ENCODE measurements at regions not wholly inside any gene's neighbourhood (a gene's known extent, or its start where the extent isn't known, plus 50 kb on each side); places are given as distances from the start of the nearest gene placed in this dataset.

DNA sequence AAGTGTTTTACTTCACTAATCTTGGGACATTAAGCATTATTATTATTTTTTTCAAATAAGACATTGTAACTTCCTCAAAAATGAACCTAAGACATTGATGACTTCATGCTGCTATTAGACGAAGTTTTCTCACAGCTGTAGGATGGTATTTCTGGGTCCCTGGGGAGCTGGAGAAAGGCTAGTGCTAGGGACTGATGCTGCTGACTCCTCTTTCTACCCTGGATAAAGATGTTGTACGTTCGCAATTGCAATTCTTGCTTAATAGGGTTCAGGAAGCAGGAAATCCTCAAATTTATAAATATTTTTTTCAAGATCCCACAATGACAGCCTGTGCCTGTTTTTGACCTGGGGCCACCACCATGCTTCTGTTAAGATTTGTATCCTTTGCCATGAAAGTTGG is 526.0 kb downstream of the CCSER2 start:
- TF ChIP-seq, protein P1, sequence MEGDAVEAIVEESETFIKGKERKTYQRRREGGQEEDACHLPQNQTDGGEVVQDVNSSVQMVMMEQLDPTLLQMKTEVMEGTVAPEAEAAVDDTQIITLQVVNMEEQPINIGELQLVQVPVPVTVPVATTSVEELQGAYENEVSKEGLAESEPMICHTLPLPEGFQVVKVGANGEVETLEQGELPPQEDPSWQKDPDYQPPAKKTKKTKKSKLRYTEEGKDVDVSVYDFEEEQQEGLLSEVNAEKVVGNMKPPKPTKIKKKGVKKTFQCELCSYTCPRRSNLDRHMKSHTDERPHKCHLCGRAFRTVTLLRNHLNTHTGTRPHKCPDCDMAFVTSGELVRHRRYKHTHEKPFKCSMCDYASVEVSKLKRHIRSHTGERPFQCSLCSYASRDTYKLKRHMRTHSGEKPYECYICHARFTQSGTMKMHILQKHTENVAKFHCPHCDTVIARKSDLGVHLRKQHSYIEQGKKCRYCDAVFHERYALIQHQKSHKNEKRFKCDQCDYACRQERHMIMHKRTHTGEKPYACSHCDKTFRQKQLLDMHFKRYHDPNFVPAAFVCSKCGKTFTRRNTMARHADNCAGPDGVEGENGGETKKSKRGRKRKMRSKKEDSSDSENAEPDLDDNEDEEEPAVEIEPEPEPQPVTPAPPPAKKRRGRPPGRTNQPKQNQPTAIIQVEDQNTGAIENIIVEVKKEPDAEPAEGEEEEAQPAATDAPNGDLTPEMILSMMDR (IDR thresholded peaks at IDR 0.05) = no peak
- TF ChIP-seq EP300 (IDR thresholded peaks at IDR 0.05; ENCODE audit: low read depth) (no peak), POLR2AphosphoS5 (IDR thresholded peaks at IDR 0.05) (no peak), POLR2A (IDR thresholded peaks at IDR 0.05) (no peak)
- H3K4me1 ChIP-seq = no peaks in the 10 kb centered on the region
- H3K9me3 ChIP-seq = no peaks in the 10 kb centered on the region
- in situ Hi-C loops (cut with MboI; ENCODE audit: low pct_ligation_motif_present in 1 of 4, low pct_unique_long_range_greater_than_20kb in 1 of 4, low sequenced_read_pairs in 3 of 4) = no loop called here
- H3K4me3 ChIP-seq = no peak overlapping the region
- H3K27me3 ChIP-seq = no peaks in the 10 kb centered on the region
- H3K27ac ChIP-seq = no peak overlapping the region
- 33 to 45% methylated on average over 1 to 3 of the region's 3 CpGs for WGBS, 2 donors (ENCODE audit: low coverage in 1 of 2)
- intact Hi-C loops (cut with DNase I; ENCODE audit: low total_unique reads) = no loop called here
- no peak for DNase-seq
- no peaks in the 10 kb centered on the region for H3K36me3 ChIP-seq

DNA sequence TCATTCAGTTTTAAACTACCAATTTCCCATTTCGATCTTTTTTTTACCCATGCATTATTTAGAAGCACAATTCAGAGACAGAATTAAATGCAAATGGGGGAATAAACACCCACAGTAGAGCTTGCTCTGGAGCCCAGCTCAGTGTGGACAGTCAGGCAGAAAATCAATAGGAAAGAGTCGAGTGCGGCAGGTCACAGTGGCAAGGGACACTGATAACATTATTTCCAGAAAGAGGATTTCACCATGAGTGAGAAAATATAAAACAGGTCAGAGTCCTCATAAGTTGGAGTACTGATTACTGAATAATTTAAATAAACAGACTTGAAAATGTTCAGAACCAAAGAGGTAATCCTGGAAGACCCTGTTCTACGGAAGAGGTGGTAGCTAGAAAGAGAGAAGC is 532.5 kb downstream of the CCSER2 start:
- intact Hi-C loops (cut with DNase I; ENCODE audit: low total_unique reads) (no loop called here), in situ Hi-C loops (cut with MboI; ENCODE audit: low pct_ligation_motif_present in 1 of 4, low pct_unique_long_range_greater_than_20kb in 1 of 4, low sequenced_read_pairs in 3 of 4) (no loop called here)
- H3K36me3 ChIP-seq = no peaks in the 10 kb centered on the region
- TF ChIP-seq EP300 (IDR thresholded peaks at IDR 0.05; ENCODE audit: low read depth) (no peak), POLR2A (IDR thresholded peaks at IDR 0.05) (no peak)
- TF ChIP-seq, protein P1 (IDR thresholded peaks at IDR 0.05) = no peak
- H3K9me3 ChIP-seq = no peaks in the 10 kb centered on the region
- H3K27ac ChIP-seq = no peak overlapping the region
- WGBS, 2 donors (ENCODE audit: low coverage in 1 of 2) = 88 to 91% methylated on average over 4 of the region's 4 CpGs
- no peaks in the 10 kb centered on the region for H3K27me3 ChIP-seq
- no peaks in the 10 kb centered on the region for H3K4me1 ChIP-seq
- no peak for DNase-seq
- no peak overlapping the region for H3K4me3 ChIP-seq

DNA sequence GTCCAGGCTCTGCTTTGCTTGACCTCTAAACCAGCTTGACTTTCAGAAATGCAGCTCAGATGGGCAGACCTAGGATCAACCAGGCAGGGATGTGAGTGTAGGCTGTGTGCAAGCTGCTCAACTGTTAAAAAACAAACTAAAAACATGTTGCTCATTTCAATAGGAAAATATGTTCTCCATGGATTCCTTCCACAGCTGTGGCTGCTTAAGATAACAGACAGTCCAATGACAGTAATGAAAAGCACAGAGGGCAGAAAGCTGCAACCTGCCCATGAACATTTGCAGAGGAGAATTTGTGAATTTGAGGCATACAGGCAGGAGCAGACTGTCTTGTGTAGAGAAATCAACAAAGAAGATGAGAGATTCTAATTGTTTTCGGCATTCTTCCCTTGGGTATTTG is 534.2 kb downstream of the CCSER2 start:
- DNase-seq = no peak
- in situ Hi-C loops (cut with MboI; ENCODE audit: low pct_ligation_motif_present in 1 of 4, low pct_unique_long_range_greater_than_20kb in 1 of 4, low sequenced_read_pairs in 3 of 4) (no loop called here), intact Hi-C loops (cut with DNase I; ENCODE audit: low total_unique reads) (no loop called here)
- Histone ChIP-seq H3K9me3 (no peaks in the 10 kb centered on the region), H3K27ac (no peak overlapping the region), H3K4me1 (no peaks in the 10 kb centered on the region), H3K4me3 (no peak overlapping the region), H3K36me3 (no peaks in the 10 kb centered on the region), H3K27me3 (no peaks in the 10 kb centered on the region)
- TF ChIP-seq EP300 (IDR thresholded peaks at IDR 0.05; ENCODE audit: low read depth) (no peak), POLR2A (IDR thresholded peaks at IDR 0.05) (no peak), POLR2AphosphoS5 (IDR thresholded peaks at IDR 0.05) (no peak)
- TF ChIP-seq, protein P1 (IDR thresholded peaks at IDR 0.05) = no peak
- WGBS, 2 donors (ENCODE audit: low coverage in 1 of 2) = 50% methylated on average over 1 of the region's 1 CpG; no CpG with 5 or more reads in 1 of the 2 donors

DNA sequence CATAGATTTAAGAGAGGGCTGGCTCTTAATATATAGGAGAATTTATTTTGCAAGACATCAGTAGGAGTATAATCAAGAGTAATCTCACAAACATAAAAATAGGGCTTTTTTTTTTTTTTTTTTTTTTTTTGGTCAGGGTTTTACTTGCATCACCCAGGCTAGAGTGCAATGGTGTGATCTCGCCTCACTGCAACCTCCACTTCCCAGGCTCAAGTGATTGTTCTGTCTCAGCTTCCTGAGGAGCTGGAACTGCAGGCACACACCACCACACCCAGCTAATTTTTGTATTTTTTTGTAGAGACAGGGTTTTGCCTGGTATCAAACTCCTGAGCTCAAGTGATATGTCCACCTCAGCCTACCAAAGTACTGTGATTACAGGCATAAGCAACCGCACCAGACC is 535.3 kb downstream of the CCSER2 start:
- 88 to 100% methylated on average over 1 to 2 of the region's 2 CpGs for WGBS, 2 donors (ENCODE audit: low coverage in 1 of 2)
- no peak overlapping the region for H3K27ac ChIP-seq
- DNase-seq = no peak
- H3K36me3 ChIP-seq = no peaks in the 10 kb centered on the region
- H3K27me3 ChIP-seq = no peaks in the 10 kb centered on the region
- H3K9me3 ChIP-seq = no peaks in the 10 kb centered on the region
- intact Hi-C loops (cut with DNase I; ENCODE audit: low total_unique reads) (no loop called here), in situ Hi-C loops (cut with MboI; ENCODE audit: low pct_ligation_motif_present in 1 of 4, low pct_unique_long_range_greater_than_20kb in 1 of 4, low sequenced_read_pairs in 3 of 4) (no loop called here)
- no peak overlapping the region for H3K4me3 ChIP-seq
- TF ChIP-seq, protein P1 (IDR thresholded peaks at IDR 0.05) = no peak
- TF ChIP-seq POLR2A (IDR thresholded peaks at IDR 0.05) (no peak), EP300 (IDR thresholded peaks at IDR 0.05; ENCODE audit: low read depth) (no peak), POLR2AphosphoS5 (IDR thresholded peaks at IDR 0.05) (no peak)
- no peaks in the 10 kb centered on the region for H3K4me1 ChIP-seq

All from transverse colon (tissue), 4 donors.